H1 (cell line): ENCODE measurements at regions not wholly inside any gene's neighbourhood (a gene's known extent, or its start where the extent isn't known, plus 50 kb on each side); places are given as distances from the start of the nearest gene placed in this dataset.

Experiments used
- EP300 ChIP-seq, 2 experiments: IDR thresholded peaks; 1 replicate in 1 of 2; 2 replicates in 1 of 2; pipeline ENCODE4 v1.6.1; 2011 to 2012; ENCODE audit warnings: low read depth in 2 of 2, low read length in 2 of 2, mild to moderate bottlenecking in 2 of 2, borderline replicate concordance in 1 of 2, inconsistent platforms in 1 of 2, moderate library complexity in 1 of 2

GRCh38 chr1:37097731-37098130, 63.4 kb upstream of the GRIK3 start (continued):
- no peak for TF ChIP-seq EP300 (IDR thresholded peaks at IDR 0.05; ENCODE audit: borderline replicate concordance in 1 of 2, low read depth in 2 of 2, low read length in 2 of 2)
